ENCODE measurements at regions not wholly inside any gene's neighbourhood (a gene's known extent, or its start where the extent isn't known, plus 50 kb on each side); places are given as distances from the start of the nearest gene placed in this dataset.

- H3K9me3 ChIP-seq: no peaks in the 10 kb centered on the region
- DNase-seq: no peak
- intact Hi-C loops (cut with DNase I; ENCODE audit: low total_unique reads): no loop called here
- no peaks in the 10 kb centered on the region for H3K36me3 ChIP-seq
- no peak overlapping the region for H3K4me3 ChIP-seq
- in situ Hi-C loops (cut with MboI; ENCODE audit: low sequenced_read_pairs in 4 of 4): loop anchor here in 1 of 4 donors (10.0 kb wide), 1 partner anchor 96 kb away; no protein-coding TSS in a partner anchor
- no peaks in the 10 kb centered on the region for H3K27me3 ChIP-seq
- peak in 1 of 2 donors; percentile 27 for ATAC-seq
- H3K4me1 ChIP-seq: no peaks in the 10 kb centered on the region
- TF ChIP-seq CTCF (IDR thresholded peaks at IDR 0.05 in 4 of 5, conservative IDR thresholded peaks at IDR 0.05 in 1 of 5): no peak
- no peak for TF ChIP-seq POLR2A (IDR thresholded peaks at IDR 0.05)
- H3K27ac ChIP-seq: no peak overlapping the region
Measured at GRCh38 chr1:94698759-94699502, 121.2 kb upstream of the SLC44A3 start.

- TF ChIP-seq POLR2A (IDR thresholded peaks at IDR 0.05) (no peak), CTCF (IDR thresholded peaks at IDR 0.05 in 4 of 5, conservative IDR thresholded peaks at IDR 0.05 in 1 of 5) (no peak)
- H3K36me3 ChIP-seq: no peaks in the 10 kb centered on the region
- in situ Hi-C loops (cut with MboI; ENCODE audit: low sequenced_read_pairs in 4 of 4) (loop anchor here in 1 of 4 donors (10.0 kb wide), 1 partner anchor 96 kb away; no protein-coding TSS in a partner anchor), intact Hi-C loops (cut with DNase I; ENCODE audit: low total_unique reads) (no loop called here)
- ATAC-seq (no peak), DNase-seq (no peak)
- H3K27ac ChIP-seq: no peak overlapping the region
- no peak overlapping the region for H3K4me3 ChIP-seq
- no peaks in the 10 kb centered on the region for H3K9me3 ChIP-seq
- no peaks in the 10 kb centered on the region for H3K27me3 ChIP-seq
- no peaks in the 10 kb centered on the region for H3K4me1 ChIP-seq
Measured at GRCh38 chr1:94698356-94698755, 121.8 kb upstream of the SLC44A3 start.

- DNase-seq (no peak), ATAC-seq (no peak)
- Histone ChIP-seq H3K27me3 (peaks cover 0 to 3% (median 0%) of the 10 kb centered on the region in 3 donors), H3K36me3 (no peaks in the 10 kb centered on the region), H3K4me3 (no peak overlapping the region), H3K27ac (no peak overlapping the region), H3K4me1 (no peaks in the 10 kb centered on the region), H3K9me3 (no peaks in the 10 kb centered on the region)
- in situ Hi-C loops (cut with MboI; ENCODE audit: low sequenced_read_pairs in 4 of 4): loop anchor here in 1 of 4 donors (10.0 kb wide), 1 partner anchor 97 kb away; no protein-coding TSS in a partner anchor
- intact Hi-C loops (cut with DNase I; ENCODE audit: low total_unique reads): no loop called here
- TF ChIP-seq POLR2A (IDR thresholded peaks at IDR 0.05) (no peak), CTCF (IDR thresholded peaks at IDR 0.05 in 4 of 5, conservative IDR thresholded peaks at IDR 0.05 in 1 of 5) (no peak)
Measured at GRCh38 chr1:94697839-94698238, 122.3 kb upstream of the SLC44A3 start.

- TF ChIP-seq CTCF (IDR thresholded peaks at IDR 0.05 in 4 of 5, conservative IDR thresholded peaks at IDR 0.05 in 1 of 5) (no peak), POLR2A (IDR thresholded peaks at IDR 0.05) (no peak)
- Histone ChIP-seq H3K9me3 (no peaks in the 10 kb centered on the region), H3K4me3 (no peak overlapping the region), H3K36me3 (no peaks in the 10 kb centered on the region), H3K27me3 (peaks cover 0 to 3% (median 0%) of the 10 kb centered on the region in 3 donors), H3K27ac (no peak overlapping the region), H3K4me1 (no peaks in the 10 kb centered on the region)
- intact Hi-C loops (cut with DNase I; ENCODE audit: low total_unique reads) (no loop called here), in situ Hi-C loops (cut with MboI; ENCODE audit: low sequenced_read_pairs in 4 of 4) (loop anchor here in 1 of 4 donors (10.0 kb wide), 1 partner anchor 100 kb away; no protein-coding TSS in a partner anchor)
- DNase-seq (no peak), ATAC-seq (no peak)
Measured at GRCh38 chr1:94694226-94694915, 125.8 kb upstream of the SLC44A3 start.
